H1 (cell line): ENCODE measurements at regions not wholly inside any gene's neighbourhood (a gene's known extent, or its start where the extent isn't known, plus 50 kb on each side); places are given as distances from the start of the nearest gene placed in this dataset.

ENCODE experiments used
- EZH2 ChIP-seq: fragments of 200-600 bp; sonication (generic); IDR thresholded peaks from 2 replicates; pipeline ENCODE4 v1.7.1; 2012; ENCODE audit warnings: low read depth, mild to moderate bottlenecking, moderate library complexity, low read length, inconsistent platforms; ENCODE audit not compliant: severe bottlenecking
- HDAC6 ChIP-seq: IDR thresholded peaks from one replicate; pipeline ENCODE4 v1.7.1; 2012; ENCODE audit warnings: low read depth, mild to moderate bottlenecking, inconsistent platforms, low read length, moderate library complexity
- POLR2A ChIP-seq, 2 experiments: IDR thresholded peaks; 1 replicate in 1 of 2; 2 replicates in 1 of 2; pipeline ENCODE4 v1.6.1; 2011; ENCODE audit warnings: low read depth in 2 of 2, low read length in 2 of 2, mild to moderate bottlenecking in 2 of 2; ENCODE audit errors: control extremely low read depth in 1 of 2
- RAD21 ChIP-seq, 2 experiments: IDR thresholded peaks in 1 of 2; conservative IDR thresholded peaks in 1 of 2; 2 replicates each; pipeline ENCODE4 v1.6.1; 2011; ENCODE audit warnings: low read depth in 2 of 2, low read length in 2 of 2, improper control_type of control experiment in 1 of 2, inconsistent platforms in 1 of 2, mild to moderate bottlenecking in 1 of 2, moderate library complexity in 1 of 2
- SIN3A ChIP-seq, 2 experiments: IDR thresholded peaks in 1 of 2; conservative IDR thresholded peaks in 1 of 2; 2 replicates each; pipeline ENCODE4 v1.6.1; 2011 to 2012; ENCODE audit warnings: low read length in 2 of 2, improper control_type of control experiment in 1 of 2, low read depth in 1 of 2, mild to moderate bottlenecking in 1 of 2

DNA sequence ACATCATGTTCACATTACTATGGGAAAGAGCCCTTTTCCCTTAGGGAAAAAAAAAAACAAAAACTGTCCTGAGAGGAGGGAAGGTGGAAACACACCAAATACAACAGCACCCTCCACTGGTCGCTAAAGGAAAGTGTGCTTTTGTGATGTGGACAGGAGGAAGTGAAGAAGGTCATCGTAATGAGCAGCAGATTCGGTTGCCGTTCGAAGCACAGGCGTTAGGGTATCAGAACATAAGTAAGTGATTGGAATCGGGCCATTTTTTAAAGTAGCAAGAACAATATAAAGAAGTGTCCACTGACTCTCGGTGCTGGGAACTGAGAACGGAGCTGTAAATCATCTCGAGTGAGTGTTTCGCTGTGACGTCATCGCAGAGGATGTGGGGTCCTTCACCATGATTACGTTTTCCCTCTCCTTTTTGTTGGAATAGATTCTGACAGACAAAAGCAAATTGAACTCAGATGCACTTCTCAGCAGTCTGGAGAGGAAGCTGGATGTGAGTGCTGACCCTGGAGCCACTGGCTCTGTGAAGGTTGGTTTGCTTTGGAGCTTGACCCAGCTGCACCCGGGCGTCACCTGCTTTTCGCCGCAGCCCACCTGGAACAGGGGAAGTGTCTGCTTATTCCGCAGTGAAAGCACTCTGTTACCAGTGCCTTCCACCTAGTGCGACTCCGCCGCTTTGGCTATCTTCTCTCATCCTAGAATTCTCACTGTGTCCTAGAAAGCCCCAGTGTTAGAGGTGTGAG, 203.6 kb upstream of the GMDS start:
- no peak for TF ChIP-seq POLR2A (IDR thresholded peaks at IDR 0.05; ENCODE audit: control extremely low read depth in 1 of 2, low read depth in 2 of 2, low read length in 2 of 2)
- TF ChIP-seq RAD21 (IDR thresholded peaks at IDR 0.05 in 1 of 2, conservative IDR thresholded peaks at IDR 0.05 in 1 of 2; ENCODE audit: low read depth in 2 of 2, low read length in 2 of 2) = peak; percentile 95 to 96
- no peak for TF ChIP-seq SIN3A (conservative IDR thresholded peaks at IDR 0.05 in 1 of 2, IDR thresholded peaks at IDR 0.05 in 1 of 2; ENCODE audit: low read depth in 1 of 2, low read length in 2 of 2)
- no peak for TF ChIP-seq EZH2
- no peak for TF ChIP-seq HDAC6
